NT2/D1 (cell line): ENCODE measurements at regions not wholly inside any gene's neighbourhood (a gene's known extent, or its start where the extent isn't known, plus 50 kb on each side); places are given as distances from the start of the nearest gene placed in this dataset.

Experiments used
- DNase-seq: peaks from one replicate; pipeline ENCODE4 v3.0.0-alpha.2; 2011; ENCODE audit warnings: low read depth, low spot score
- H3K27me3 ChIP-seq: 2 replicates; pipeline ENCODE4 v1.6.0; 2011; ENCODE audit warnings: mild to moderate bottlenecking; ENCODE audit not compliant: insufficient read length, insufficient read depth
- H3K36me3 ChIP-seq: 2 replicates; pipeline ENCODE4 v1.6.1; 2011; ENCODE audit warnings: mild to moderate bottlenecking, low read length, mixed read lengths; ENCODE audit not compliant: insufficient read depth, insufficient read length
- H3K4me1 ChIP-seq: 2 replicates; pipeline ENCODE4 v1.5.1; 2011; ENCODE audit not compliant: insufficient read depth, insufficient read length
- H3K4me3 ChIP-seq: 2 replicates; pipeline ENCODE4 v1.5.1; 2011; ENCODE audit warnings: low read depth; ENCODE audit not compliant: insufficient read length
- H3K9ac ChIP-seq: 2 replicates; pipeline ENCODE4 v1.6.0; 2011; ENCODE audit warnings: low read depth; ENCODE audit not compliant: insufficient read length
- H3K9me3 ChIP-seq: 2 replicates; pipeline ENCODE4 v1.5.1; 2011; ENCODE audit warnings: mild to moderate bottlenecking, low read length; ENCODE audit not compliant: insufficient read depth
- SUZ12 ChIP-seq: IDR thresholded peaks from 2 replicates; pipeline ENCODE4 v1.6.1; 2011; ENCODE audit not compliant: insufficient read length, insufficient read depth; ENCODE audit errors: extremely low read depth
- YY1 ChIP-seq: IDR thresholded peaks from 2 replicates; pipeline ENCODE4 v1.6.1; 2011; ENCODE audit not compliant: insufficient read length, insufficient read depth
- ZNF274 ChIP-seq: IDR thresholded peaks from 2 replicates; pipeline ENCODE4 v1.6.1; 2011; ENCODE audit warnings: mild to moderate bottlenecking, low read depth, low read length

DNA sequence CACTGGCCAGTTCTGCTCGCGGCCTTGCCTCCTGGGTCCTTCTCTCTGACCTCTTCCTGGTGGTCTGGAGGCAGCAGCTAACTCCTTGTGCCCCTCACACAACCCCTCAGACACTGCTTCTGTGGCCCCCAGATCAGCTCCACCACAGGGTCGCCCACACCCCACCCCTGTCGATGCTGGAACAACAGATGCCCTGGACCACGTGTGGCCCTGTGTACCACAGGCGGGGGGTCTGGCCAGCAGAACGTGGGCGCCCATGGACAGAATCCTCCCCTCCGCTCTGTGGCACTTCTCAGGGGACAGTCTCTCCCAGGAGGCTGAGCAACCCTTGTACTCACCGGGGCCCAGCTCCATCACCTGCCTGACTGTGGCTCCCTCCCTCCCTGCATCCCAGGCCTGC lies 245.6 kb downstream of the NDUFA10 start:
- Histone ChIP-seq H3K27me3 (peaks cover 4% of the 10 kb centered on the region), H3K4me1 (no peaks in the 10 kb centered on the region)
- TF ChIP-seq SUZ12 (no peak), ZNF274 (no peak), YY1 (no peak)

DNA sequence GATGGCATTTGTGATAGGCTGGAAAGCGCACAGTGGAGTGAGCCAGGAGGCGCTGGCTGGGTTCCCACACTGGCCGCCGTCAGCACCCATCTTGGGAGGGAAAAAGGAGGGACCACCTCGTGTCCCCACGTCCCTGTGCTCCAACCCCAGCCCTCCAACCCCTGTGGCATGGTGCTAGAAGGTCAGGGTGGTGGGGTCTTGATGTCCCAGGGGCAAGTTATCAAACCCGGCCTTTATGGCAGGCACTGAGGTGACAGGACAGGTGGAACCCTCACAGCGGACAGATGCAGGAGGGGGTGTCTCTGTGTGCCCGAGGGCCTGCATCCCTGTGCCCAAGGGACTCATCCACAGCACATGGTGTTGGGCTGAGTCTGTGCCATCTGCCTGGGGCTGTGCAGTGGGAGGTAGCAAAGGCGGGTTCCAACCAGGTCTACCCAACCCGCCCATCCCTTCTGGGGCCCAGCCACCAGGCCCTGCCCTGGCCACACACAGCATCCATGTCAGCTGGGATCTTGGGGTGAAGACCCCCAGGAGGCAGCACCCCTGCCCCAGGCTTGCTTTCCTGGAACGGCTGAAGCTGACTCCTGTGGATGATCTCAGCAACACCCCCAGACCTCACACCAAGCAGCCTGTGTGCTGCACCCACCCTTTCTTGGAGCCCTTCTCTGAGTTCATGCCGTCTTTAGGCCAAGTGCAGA lies 246.1 kb downstream of the NDUFA10 start:
- DNase-seq: no peak
- Histone ChIP-seq H3K9ac (no peak overlapping the region), H3K27me3 (peaks cover 4% of the 10 kb centered on the region), H3K36me3 (no peaks in the 10 kb centered on the region), H3K4me3 (no peak overlapping the region), H3K4me1 (no peaks in the 10 kb centered on the region), H3K9me3 (no peaks in the 10 kb centered on the region; the same call in 1 of the 2 replicates)
- TF ChIP-seq SUZ12: no peak
- TF ChIP-seq ZNF274: no peak
- no peak for TF ChIP-seq YY1

More for the DNA sequence above, 245.6 kb downstream of the NDUFA10 start:
- Histone ChIP-seq H3K9me3 (no peaks in the 10 kb centered on the region; the same call in 1 of the 2 replicates), H3K36me3 (no peaks in the 10 kb centered on the region), H3K4me3 (no peak overlapping the region), H3K9ac (no peak overlapping the region)
- DNase-seq: no peak

DNA sequence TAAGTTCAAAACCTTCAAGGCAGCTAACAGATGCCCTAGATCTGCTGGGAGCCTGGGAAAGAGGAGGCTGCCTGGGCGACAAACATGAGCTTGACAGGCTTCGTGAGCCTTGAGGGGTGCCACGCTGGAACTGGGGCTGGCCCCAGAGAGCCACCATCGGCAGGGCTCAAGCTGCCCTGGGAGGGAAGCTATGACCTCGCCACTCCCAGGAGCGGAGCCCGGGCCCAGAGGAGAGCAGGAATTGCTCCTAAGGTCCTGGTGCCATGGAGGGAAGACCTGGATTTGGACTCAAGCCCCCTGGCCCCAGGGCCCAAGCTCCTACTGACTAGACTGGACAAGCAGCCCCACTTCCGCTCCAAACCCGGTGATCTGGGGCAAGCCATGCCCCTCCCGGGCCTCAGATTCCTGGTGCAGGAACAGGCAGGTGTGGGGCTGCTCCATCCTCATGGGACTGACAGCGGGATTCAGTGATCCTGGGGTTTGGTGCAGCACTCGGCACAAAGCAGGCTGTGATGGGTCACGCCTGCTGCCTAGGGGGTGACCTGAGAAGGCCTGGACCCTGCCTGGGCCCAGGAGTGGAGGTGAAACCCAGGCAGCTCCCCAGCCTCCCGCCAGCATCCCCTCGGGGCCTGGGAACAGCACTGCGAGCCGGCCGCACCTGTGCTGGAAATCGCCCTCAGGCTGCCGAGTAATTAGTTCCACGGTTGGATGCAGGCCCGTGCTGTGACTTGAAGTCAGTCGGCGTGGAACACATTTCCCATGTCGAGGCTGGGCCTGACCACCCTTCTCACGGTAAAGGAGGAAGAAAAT lies 246.9 kb downstream of the NDUFA10 start:
- TF ChIP-seq YY1 (no peak), ZNF274 (no peak)
- Histone ChIP-seq H3K4me3 (no peak overlapping the region), H3K27me3 (peaks cover 4% of the 10 kb centered on the region), H3K36me3 (no peaks in the 10 kb centered on the region), H3K9ac (no peak overlapping the region), H3K9me3 (no peaks in the 10 kb centered on the region; the same call in 1 of the 2 replicates), H3K4me1 (no peaks in the 10 kb centered on the region)
- DNase-seq: no peak

DNA sequence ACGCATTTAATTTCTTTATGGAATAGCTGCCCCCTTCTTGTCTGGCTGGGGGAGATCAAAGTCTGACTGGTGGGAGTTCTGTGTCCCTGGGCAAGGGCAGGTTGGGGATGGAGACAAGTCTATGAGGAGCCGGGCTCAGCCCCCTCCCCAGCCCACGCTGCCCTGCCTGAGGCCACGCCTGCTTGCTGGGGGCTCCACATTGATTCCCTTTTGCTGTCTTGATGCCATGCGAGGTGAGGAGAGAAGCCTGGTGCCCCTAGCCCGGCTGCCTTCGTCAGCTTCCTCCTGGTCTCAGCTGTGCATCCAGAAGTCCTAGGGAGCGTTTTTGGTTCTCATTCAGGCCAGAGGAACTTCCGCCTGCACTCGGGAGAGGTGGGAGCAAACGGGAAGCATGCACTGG lies 247.9 kb downstream of the NDUFA10 start:
- H3K4me1 ChIP-seq: no peaks in the 10 kb centered on the region
- TF ChIP-seq ZNF274 (no peak), YY1 (no peak), SUZ12 (no peak)
- no peak overlapping the region for H3K9ac ChIP-seq
- no peak for DNase-seq
- H3K9me3 ChIP-seq: peaks cover 3% of the 10 kb centered on the region
- peaks cover 4% of the 10 kb centered on the region for H3K27me3 ChIP-seq
- H3K4me3 ChIP-seq: no peak overlapping the region
- no peaks in the 10 kb centered on the region for H3K36me3 ChIP-seq

DNA sequence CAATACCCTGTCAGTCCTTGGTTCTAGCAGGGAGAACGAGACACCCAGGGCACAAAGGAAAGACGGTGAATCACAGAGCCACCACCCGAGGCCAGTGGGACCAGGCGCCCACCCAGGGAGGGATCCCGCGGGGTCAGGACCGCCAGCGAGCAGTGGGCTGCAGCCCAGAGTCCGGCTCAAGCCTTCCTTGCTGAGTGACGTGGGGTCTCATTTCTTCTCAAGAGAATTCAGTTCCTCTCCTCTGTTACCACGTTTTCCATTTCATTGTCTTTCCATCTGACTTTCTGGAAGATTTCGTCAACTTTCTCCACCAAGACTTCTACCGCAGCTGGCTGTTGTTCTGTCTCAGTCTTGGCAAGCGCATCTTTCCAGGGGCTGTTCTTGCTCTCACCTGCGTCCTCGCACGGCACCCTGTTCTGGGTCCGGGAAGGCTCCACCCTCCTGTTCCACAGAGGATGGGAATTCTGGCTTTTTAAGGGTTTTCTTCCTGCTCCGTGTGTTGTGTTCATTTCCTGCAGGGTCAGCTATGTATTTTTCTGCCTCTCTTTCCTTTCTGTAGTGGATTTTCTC lies 248.6 kb downstream of the NDUFA10 start:
- no peak overlapping the region for H3K4me3 ChIP-seq
- H3K9me3 ChIP-seq: peaks cover 10% of the 10 kb centered on the region
- H3K9ac ChIP-seq: no peak overlapping the region
- no peaks in the 10 kb centered on the region for H3K4me1 ChIP-seq
- peaks cover 4% of the 10 kb centered on the region for H3K27me3 ChIP-seq
- DNase-seq: no peak
- H3K36me3 ChIP-seq: no peaks in the 10 kb centered on the region
- no peak for TF ChIP-seq YY1
- no peak for TF ChIP-seq SUZ12
- TF ChIP-seq ZNF274: no peak

DNA sequence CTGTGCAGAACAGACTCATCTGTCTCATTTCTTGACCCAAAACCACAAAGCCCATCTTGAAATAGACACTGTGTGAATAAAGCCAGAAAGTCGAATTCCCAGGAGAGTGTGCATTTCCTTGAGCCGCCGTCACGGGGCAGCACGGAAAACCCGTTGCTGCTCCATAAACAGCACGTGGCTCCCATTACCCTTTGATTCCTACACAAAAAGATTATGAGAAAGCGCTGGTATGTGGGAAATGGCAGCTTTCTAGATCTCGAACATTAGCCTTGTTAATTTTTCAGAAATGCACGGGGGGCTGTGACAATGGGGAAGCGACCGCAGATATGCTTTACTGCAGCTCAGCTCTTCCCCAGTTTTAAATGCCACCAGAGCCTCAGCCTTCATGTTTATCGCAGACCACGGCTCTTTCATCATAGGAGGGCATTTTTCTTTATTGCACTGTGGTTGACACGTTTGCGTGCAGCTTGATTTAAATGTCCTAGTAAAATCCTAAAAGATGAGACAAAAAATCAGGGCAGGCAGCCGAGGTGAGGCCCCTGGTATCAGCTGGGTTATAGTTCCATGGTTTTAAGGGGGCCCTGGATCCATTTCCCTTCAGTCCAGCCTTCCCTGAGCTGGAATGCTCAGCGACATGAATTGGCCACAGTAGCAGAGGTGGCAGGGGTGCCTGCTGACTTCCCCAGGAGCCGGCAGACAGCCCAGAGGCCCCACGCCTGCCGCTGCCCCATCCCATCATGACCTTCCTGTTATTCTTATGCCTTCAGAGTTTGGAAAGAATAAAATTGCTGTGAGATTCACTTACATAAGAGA lies 249.3 kb downstream of the NDUFA10 start:
- TF ChIP-seq SUZ12 (no peak), ZNF274 (no peak), YY1 (no peak)
- peaks cover 4% of the 10 kb centered on the region for H3K27me3 ChIP-seq
- no peaks in the 10 kb centered on the region for H3K36me3 ChIP-seq
- H3K4me3 ChIP-seq: no peak overlapping the region
- H3K9ac ChIP-seq: no peak overlapping the region
- no peaks in the 10 kb centered on the region for H3K4me1 ChIP-seq
- DNase-seq: no peak
- H3K9me3 ChIP-seq: peaks cover 17% of the 10 kb centered on the region
